Liver (tissue), 8 donors: ENCODE measurements at regions not wholly inside any gene's neighbourhood (a gene's known extent, or its start where the extent isn't known, plus 50 kb on each side); places are given as distances from the start of the nearest gene placed in this dataset.

ENCODE experiments used
- DNase-seq: peaks from one replicate; pipeline ENCODE4 v3.0.0-alpha.2; 2017; ENCODE audit warnings: low spot score
- H3K27ac ChIP-seq, 2 donors: one replicate each; pipeline ENCODE4 v1.7.0; 2013; ENCODE audit warnings: inconsistent platforms in 2 of 2, low read length in 2 of 2, control low read depth in 1 of 2, low read depth in 1 of 2, mild to moderate bottlenecking in 1 of 2
- H3K27me3 ChIP-seq, 4 donors: one replicate each; pipeline versions ENCODE4 v1.6.1 to v1.7.0; 2013; ENCODE audit warnings: low read length in 3 of 4, inconsistent platforms in 1 of 4, mild to moderate bottlenecking in 1 of 4, moderate library complexity in 1 of 4; ENCODE audit not compliant: control insufficient read depth in 4 of 4, insufficient read depth in 4 of 4
- H3K36me3 ChIP-seq, 4 donors: one replicate each; pipeline versions ENCODE4 v1.6.1 to v1.7.0; 2013; ENCODE audit warnings: low read length in 3 of 4, mild to moderate bottlenecking in 3 of 4, low read depth in 1 of 4, moderate library complexity in 1 of 4; ENCODE audit not compliant: control insufficient read depth in 4 of 4, insufficient read depth in 3 of 4
- H3K4me1 ChIP-seq, 4 donors: one replicate each; pipeline versions ENCODE4 v1.6.1 to v1.7.0; 2013; ENCODE audit warnings: low read length in 3 of 4, mild to moderate bottlenecking in 3 of 4, moderate library complexity in 1 of 4; ENCODE audit not compliant: control insufficient read depth in 4 of 4, insufficient read depth in 4 of 4
- H3K4me3 ChIP-seq, 3 donors: one replicate each; pipeline versions ENCODE4 v1.6.1 to v1.7.0; 2013; ENCODE audit warnings: low read length in 3 of 3, control low read depth in 1 of 3, low read depth in 1 of 3, mild to moderate bottlenecking in 1 of 3
- H3K9ac ChIP-seq, 2 donors: one replicate each; pipeline ENCODE4 v1.7.0; 2013; ENCODE audit warnings: low read length in 2 of 2, mild to moderate bottlenecking in 2 of 2, moderate library complexity in 2 of 2, control low read depth in 1 of 2, low read depth in 1 of 2
- H3K9me3 ChIP-seq, 4 donors: one replicate each; pipeline versions ENCODE4 v1.6.1 to v1.7.0; 2013; ENCODE audit warnings: low read length in 3 of 4; ENCODE audit not compliant: control insufficient read depth in 4 of 4
- CTCF ChIP-seq: fragments of 150-350 bp; IDR thresholded peaks from 2 replicates; pipeline ENCODE4 v1.5.1; 2017; ENCODE audit warnings: improper control_type of control experiment, low read depth, low read length; ENCODE audit not compliant: missing input control
- EGR1 ChIP-seq, 2 donors: IDR thresholded peaks; 2 replicates each; pipeline ENCODE4 v1.6.1; 2016 to 2018; ENCODE audit warnings: antibody characterized with exemption in 2 of 2, low read depth in 2 of 2
- FOXA1 ChIP-seq: IDR thresholded peaks from 2 replicates; pipeline ENCODE4 v1.6.1; 2016; ENCODE audit warnings: antibody characterized with exemption
- FOXA2 ChIP-seq: IDR thresholded peaks from 2 replicates; pipeline ENCODE4 v1.6.1; 2016; ENCODE audit warnings: antibody characterized with exemption
- HNF4A ChIP-seq, 2 donors: conservative IDR thresholded peaks; 2 replicates each; pipeline ENCODE4 v1.6.1; 2016; ENCODE audit warnings: antibody characterized with exemption in 2 of 2, mild to moderate bottlenecking in 2 of 2
- HNF4G ChIP-seq: IDR thresholded peaks from 2 replicates; pipeline ENCODE4 v1.6.1; 2016; ENCODE audit warnings: antibody characterized with exemption
- JUND ChIP-seq, 2 donors: IDR thresholded peaks; 2 replicates each; pipeline ENCODE4 v1.6.1; 2016; ENCODE audit warnings: antibody characterized with exemption in 2 of 2
- NR2F2 ChIP-seq: IDR thresholded peaks from 2 replicates; pipeline ENCODE4 v1.6.1; 2016; ENCODE audit warnings: antibody characterized with exemption
- RAD21 ChIP-seq, 2 donors: IDR thresholded peaks; 2 replicates each; pipeline ENCODE4 v1.6.1; 2016; ENCODE audit warnings: antibody characterized with exemption in 2 of 2, mild to moderate bottlenecking in 2 of 2
- RXRA ChIP-seq, 2 donors: IDR thresholded peaks; 2 replicates each; pipeline ENCODE4 v1.6.1; 2017 to 2018; ENCODE audit warnings: antibody characterized with exemption in 2 of 2, mild to moderate bottlenecking in 1 of 2
- SP1 ChIP-seq: IDR thresholded peaks from 2 replicates; pipeline ENCODE4 v1.6.1; 2018; ENCODE audit warnings: antibody characterized with exemption, mild to moderate bottlenecking
- TAF1 ChIP-seq: conservative IDR thresholded peaks from 2 replicates; pipeline ENCODE4 v1.6.1; 2016; ENCODE audit warnings: antibody characterized with exemption, mild to moderate bottlenecking
- YY1 ChIP-seq: IDR thresholded peaks from 2 replicates; pipeline ENCODE4 v1.6.1; 2016; ENCODE audit warnings: antibody characterized with exemption, mild to moderate bottlenecking
- ZBTB33 ChIP-seq: IDR thresholded peaks from 2 replicates; pipeline ENCODE4 v1.6.1; 2016; ENCODE audit warnings: antibody characterized with exemption
- WGBS: extraction: QIAGEN DNeasy Blood & Tissue Kit; methylation state at CpG from one replicate; pipeline ENCODE4 v1.1.7; 2013; 5-methylcytosine and 5-hydroxymethylcytosine counted together
- TF ChIP-seq, protein P1 (sequence below): IDR thresholded peaks from 2 replicates; pipeline ENCODE4 v1.6.1; 2016; ENCODE audit warnings: antibody characterized with exemption
- TF ChIP-seq, protein P2 (sequence below): IDR thresholded peaks from 2 replicates; pipeline ENCODE4 v1.6.1; 2016; ENCODE audit warnings: antibody characterized with exemption, mild to moderate bottlenecking
- TF ChIP-seq, protein P3 (sequence below): IDR thresholded peaks from 2 replicates; pipeline ENCODE4 v1.6.1; 2016; ENCODE audit warnings: antibody characterized with exemption
- donor health status: healthy.
- donor health status: healthy.
- donor health status: healthy.
- donor health status: healthy.
- donor health status: healthy.

DNA sequence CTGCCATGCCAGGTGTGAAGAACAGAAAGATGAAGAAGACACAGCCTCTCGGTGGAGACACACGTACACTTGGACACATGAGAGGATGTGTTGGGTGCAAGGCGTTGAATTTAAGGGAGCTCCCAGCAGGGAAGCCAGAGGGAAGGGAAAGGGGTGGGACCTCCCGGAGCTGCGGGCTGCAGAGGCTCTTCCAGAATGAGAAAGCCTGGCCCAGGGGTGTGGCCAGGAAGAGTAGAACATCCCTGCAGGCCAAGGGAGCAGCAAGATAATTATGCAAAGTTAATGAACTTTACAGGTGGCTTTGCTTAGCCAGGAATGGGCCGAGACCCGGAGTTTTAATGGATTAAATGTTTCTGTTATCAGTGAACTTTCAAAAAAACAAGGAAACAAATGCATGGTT, 270.3 kb downstream of the KLF6 start:
- Histone ChIP-seq H3K27me3 (peaks cover 0 to 3% (median 0%) of the 10 kb centered on the region in 4 donors), H3K36me3 (no peaks in the 10 kb centered on the region), H3K4me3 (no peak overlapping the region), H3K9me3 (no peaks in the 10 kb centered on the region), H3K27ac (no peak overlapping the region), H3K4me1 (no peaks in the 10 kb centered on the region), H3K9ac (no peak overlapping the region)
- WGBS = 66% methylated on average over 7 of the region's 7 CpGs
- TF ChIP-seq RXRA (IDR thresholded peaks at IDR 0.05) (no peak), NR2F2 (no peak), EGR1 (IDR thresholded peaks at IDR 0.05; ENCODE audit: low read depth in 2 of 2) (no peak), HNF4A (conservative IDR thresholded peaks at IDR 0.05) (no peak), ZBTB33 (no peak), JUND (IDR thresholded peaks at IDR 0.05) (no peak), YY1 (no peak), SP1 (no peak), FOXA1 (no peak), RAD21 (IDR thresholded peaks at IDR 0.05) (no peak), FOXA2 (no peak), CTCF (no peak), HNF4G (no peak)
- TF ChIP-seq, protein P1, sequence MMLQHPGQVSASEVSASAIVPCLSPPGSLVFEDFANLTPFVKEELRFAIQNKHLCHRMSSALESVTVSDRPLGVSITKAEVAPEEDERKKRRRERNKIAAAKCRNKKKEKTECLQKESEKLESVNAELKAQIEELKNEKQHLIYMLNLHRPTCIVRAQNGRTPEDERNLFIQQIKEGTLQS = no peak
- TF ChIP-seq, protein P2, sequence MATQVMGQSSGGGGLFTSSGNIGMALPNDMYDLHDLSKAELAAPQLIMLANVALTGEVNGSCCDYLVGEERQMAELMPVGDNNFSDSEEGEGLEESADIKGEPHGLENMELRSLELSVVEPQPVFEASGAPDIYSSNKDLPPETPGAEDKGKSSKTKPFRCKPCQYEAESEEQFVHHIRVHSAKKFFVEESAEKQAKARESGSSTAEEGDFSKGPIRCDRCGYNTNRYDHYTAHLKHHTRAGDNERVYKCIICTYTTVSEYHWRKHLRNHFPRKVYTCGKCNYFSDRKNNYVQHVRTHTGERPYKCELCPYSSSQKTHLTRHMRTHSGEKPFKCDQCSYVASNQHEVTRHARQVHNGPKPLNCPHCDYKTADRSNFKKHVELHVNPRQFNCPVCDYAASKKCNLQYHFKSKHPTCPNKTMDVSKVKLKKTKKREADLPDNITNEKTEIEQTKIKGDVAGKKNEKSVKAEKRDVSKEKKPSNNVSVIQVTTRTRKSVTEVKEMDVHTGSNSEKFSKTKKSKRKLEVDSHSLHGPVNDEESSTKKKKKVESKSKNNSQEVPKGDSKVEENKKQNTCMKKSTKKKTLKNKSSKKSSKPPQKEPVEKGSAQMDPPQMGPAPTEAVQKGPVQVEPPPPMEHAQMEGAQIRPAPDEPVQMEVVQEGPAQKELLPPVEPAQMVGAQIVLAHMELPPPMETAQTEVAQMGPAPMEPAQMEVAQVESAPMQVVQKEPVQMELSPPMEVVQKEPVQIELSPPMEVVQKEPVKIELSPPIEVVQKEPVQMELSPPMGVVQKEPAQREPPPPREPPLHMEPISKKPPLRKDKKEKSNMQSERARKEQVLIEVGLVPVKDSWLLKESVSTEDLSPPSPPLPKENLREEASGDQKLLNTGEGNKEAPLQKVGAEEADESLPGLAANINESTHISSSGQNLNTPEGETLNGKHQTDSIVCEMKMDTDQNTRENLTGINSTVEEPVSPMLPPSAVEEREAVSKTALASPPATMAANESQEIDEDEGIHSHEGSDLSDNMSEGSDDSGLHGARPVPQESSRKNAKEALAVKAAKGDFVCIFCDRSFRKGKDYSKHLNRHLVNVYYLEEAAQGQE = no peak
- TF ChIP-seq, protein P3, sequence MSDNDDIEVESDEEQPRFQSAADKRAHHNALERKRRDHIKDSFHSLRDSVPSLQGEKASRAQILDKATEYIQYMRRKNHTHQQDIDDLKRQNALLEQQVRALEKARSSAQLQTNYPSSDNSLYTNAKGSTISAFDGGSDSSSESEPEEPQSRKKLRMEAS = no peak
- no peak for DNase-seq

GRCh38 chr10:3512263-3512662, 272.7 kb downstream of the KLF6 start:
- Histone ChIP-seq H3K9ac (no peak overlapping the region), H3K9me3 (peaks cover 0 to 2% (median 0%) of the 10 kb centered on the region in 4 donors), H3K36me3 (no peaks in the 10 kb centered on the region), H3K4me1 (no peaks in the 10 kb centered on the region), H3K27ac (no peak overlapping the region), H3K4me3 (no peak overlapping the region), H3K27me3 (peaks cover 0 to 3% (median 0%) of the 10 kb centered on the region in 4 donors)
- TF ChIP-seq YY1 (no peak), EGR1 (IDR thresholded peaks at IDR 0.05; ENCODE audit: low read depth in 2 of 2) (no peak), HNF4A (conservative IDR thresholded peaks at IDR 0.05) (no peak), TAF1 (no peak), HNF4G (no peak), NR2F2 (no peak)
- TF ChIP-seq, protein P1 = no peak
- no peak for DNase-seq
- WGBS = 79% methylated on average over 8 of the region's 8 CpGs
